ENCODE measurements at regions not wholly inside any gene's neighbourhood (a gene's known extent, or its start where the extent isn't known, plus 50 kb on each side); places are given as distances from the start of the nearest gene placed in this dataset.
"Not testable (repeated sequence)": the region's sequence is repeated elsewhere in the genome, so short reads cannot be mapped to it uniquely, and the experiment has no call there.

- TF ChIP-seq TARDBP (IDR thresholded peaks at IDR 0.05); BHLHE40 (IDR thresholded peaks at IDR 0.05; ENCODE audit: borderline replicate concordance); FOXM1 (IDR thresholded peaks at IDR 0.05; ENCODE audit: borderline replicate concordance); FOXK2 (IDR thresholded peaks at IDR 0.05); ARNT (IDR thresholded peaks at IDR 0.05); SUZ12 (IDR thresholded peaks at IDR 0.05): not testable (repeated sequence)
- TF ChIP-seq, protein P1, sequence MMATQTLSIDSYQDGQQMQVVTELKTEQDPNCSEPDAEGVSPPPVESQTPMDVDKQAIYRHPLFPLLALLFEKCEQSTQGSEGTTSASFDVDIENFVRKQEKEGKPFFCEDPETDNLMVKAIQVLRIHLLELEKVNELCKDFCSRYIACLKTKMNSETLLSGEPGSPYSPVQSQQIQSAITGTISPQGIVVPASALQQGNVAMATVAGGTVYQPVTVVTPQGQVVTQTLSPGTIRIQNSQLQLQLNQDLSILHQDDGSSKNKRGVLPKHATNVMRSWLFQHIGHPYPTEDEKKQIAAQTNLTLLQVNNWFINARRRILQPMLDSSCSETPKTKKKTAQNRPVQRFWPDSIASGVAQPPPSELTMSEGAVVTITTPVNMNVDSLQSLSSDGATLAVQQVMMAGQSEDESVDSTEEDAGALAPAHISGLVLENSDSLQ (IDR thresholded peaks at IDR 0.05) = not testable (repeated sequence)
These were observed 59.1 kb upstream of the NOTCH2NLA start for GRCh38 chr1:146287881-146288280.
